ENCODE measurements at regions not wholly inside any gene's neighbourhood (a gene's known extent, or its start where the extent isn't known, plus 50 kb on each side); places are given as distances from the start of the nearest gene placed in this dataset.
A peak's percentile ranks its signal among the peaks of the same experiment; 100 is the strongest.

- TF ChIP-seq NKRF (IDR thresholded peaks at IDR 0.05; ENCODE audit: borderline replicate concordance): no peak
- TF ChIP-seq ELF2 (CRISPR knock-in tag; IDR thresholded peaks at IDR 0.05): no peak
- no peak for TF ChIP-seq PHF8 (IDR thresholded peaks at IDR 0.05; ENCODE audit: borderline replicate concordance, low read length)
- TF ChIP-seq MLLT1 (IDR thresholded peaks at IDR 0.05): no peak
- no peak for TF ChIP-seq SAP30 (IDR thresholded peaks at IDR 0.05; ENCODE audit: borderline replicate concordance, insufficient read depth, low read depth, low read length, poor library complexity, severe bottlenecking)
- no peak for TF ChIP-seq CBX8 (IDR thresholded peaks at IDR 0.05; ENCODE audit: borderline replicate concordance, extremely low read depth, low read depth, low read length, poor library complexity, severe bottlenecking)
- TF ChIP-seq RBM14 (IDR thresholded peaks at IDR 0.05; ENCODE audit: borderline replicate concordance, insufficient read depth, low read depth, low read length): no peak
- TF ChIP-seq HOXB6 (CRISPR knock-in tag; IDR thresholded peaks at IDR 0.05; ENCODE audit: borderline replicate concordance): no peak
- no peak for TF ChIP-seq ZKSCAN3 (CRISPR knock-in tag; IDR thresholded peaks at IDR 0.05)
- TF ChIP-seq MYC (IDR thresholded peaks at IDR 0.05; ENCODE audit: low read depth, low read length): no peak
- no peak for TF ChIP-seq MYC (CRISPR knock-in tag; IDR thresholded peaks at IDR 0.05; ENCODE audit: borderline replicate concordance, low read depth)
- TF ChIP-seq MAZ (CRISPR knock-in tag; conservative IDR thresholded peaks at IDR 0.05 in 1 of 2, IDR thresholded peaks at IDR 0.05 in 1 of 2): no peak
- no peak for TF ChIP-seq ZNF639 (CRISPR knock-in tag; conservative IDR thresholded peaks at IDR 0.05 in 1 of 2, IDR thresholded peaks at IDR 0.05 in 1 of 2)
- TF ChIP-seq GTF3C2 (IDR thresholded peaks at IDR 0.05; ENCODE audit: borderline replicate concordance, extremely low read depth, insufficient read length): no peak
- TF ChIP-seq EP300 (IDR thresholded peaks at IDR 0.05; ENCODE audit: low read length): peak; percentile 87
- no peak for TF ChIP-seq FIP1L1 (IDR thresholded peaks at IDR 0.05; ENCODE audit: low read depth, low read length, poor library complexity, severe bottlenecking)
- TF ChIP-seq ERF (CRISPR knock-in tag; IDR thresholded peaks at IDR 0.05): no peak
- TF ChIP-seq SMAD2 (IDR thresholded peaks at IDR 0.05; ENCODE audit: low read depth, low read length): no peak
- no peak for TF ChIP-seq ZFP36 (IDR thresholded peaks at IDR 0.05; ENCODE audit: low read depth, low read length, partially characterized antibody)
- no peak for TF ChIP-seq ETV1 (tag; conservative IDR thresholded peaks at IDR 0.05; ENCODE audit: low read depth)
Measured at GRCh38 chr2:13020469-13020868, 303.7 kb downstream of the TRIB2 start (continued).
